SK-N-MC (cell line): ENCODE measurements at regions not wholly inside any gene's neighbourhood (a gene's known extent, or its start where the extent isn't known, plus 50 kb on each side); places are given as distances from the start of the nearest gene placed in this dataset.

Experiments used
- EZH2 ChIP-seq: fragments of 200-600 bp; sonication (generic); IDR thresholded peaks from one replicate; pipeline ENCODE4 v1.6.1; 2017; ENCODE audit warnings: antibody characterized with exemption
- POLR2AphosphoS5 ChIP-seq: IDR thresholded peaks from 2 replicates; pipeline ENCODE4 v1.6.1; 2012; ENCODE audit warnings: mild to moderate bottlenecking, low read depth, low read length, borderline replicate concordance

- TF ChIP-seq POLR2AphosphoS5 (no peak), EZH2 (no peak)
These were observed 495.5 kb upstream of the MGMT start for GRCh38 chr10:128971374-128972035.
